NCI-H146 treated with DMSO at 0.1 percent for 48 hours (cell line): ENCODE measurements at regions not wholly inside any gene's neighbourhood (a gene's known extent, or its start where the extent isn't known, plus 50 kb on each side); places are given as distances from the start of the nearest gene placed in this dataset.
"Not testable (repeated sequence)": the region's sequence is repeated elsewhere in the genome, so short reads cannot be mapped to it uniquely, and the experiment has no call there.

Source experiments
- DNase-seq: peaks from one replicate; lab custom pipeline; 2025; ENCODE audit not compliant: unreplicated experiment; lab: John Stamatoyannopoulos, UW

DNA sequence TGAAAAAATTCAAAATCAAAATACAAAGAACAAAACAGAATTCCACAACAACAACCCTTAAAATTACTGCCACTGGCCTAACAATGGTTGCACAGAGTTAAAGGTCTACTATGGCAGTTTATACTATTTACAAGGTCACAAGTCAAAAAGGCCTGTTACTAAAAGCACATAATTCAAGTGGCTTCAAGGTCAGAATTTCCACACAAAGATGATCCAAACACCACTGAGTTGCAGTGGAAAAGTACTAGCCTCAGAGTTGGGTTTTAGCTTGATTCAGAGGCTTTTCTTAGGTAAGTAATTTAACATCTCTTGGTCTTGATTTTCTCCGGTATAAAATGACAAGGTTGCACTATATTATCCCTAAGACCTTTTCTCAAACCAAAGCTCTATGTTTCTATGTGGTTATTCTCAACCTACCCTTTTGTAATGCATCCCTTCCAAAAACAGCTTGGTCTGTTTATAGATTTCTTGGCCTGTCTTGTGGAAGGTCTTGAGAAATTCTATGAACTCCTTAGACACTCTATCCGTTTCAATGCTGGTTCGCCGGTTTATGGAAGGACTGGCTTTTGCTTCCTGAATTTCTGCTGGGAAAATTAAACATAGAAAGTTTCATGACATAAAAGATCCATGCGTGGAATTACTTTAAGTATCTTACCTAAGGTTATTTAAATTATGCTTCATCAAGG, 69.5 kb downstream of the MDH2 start:
- DNase-seq, result not testable (repeated sequence)

DNA sequence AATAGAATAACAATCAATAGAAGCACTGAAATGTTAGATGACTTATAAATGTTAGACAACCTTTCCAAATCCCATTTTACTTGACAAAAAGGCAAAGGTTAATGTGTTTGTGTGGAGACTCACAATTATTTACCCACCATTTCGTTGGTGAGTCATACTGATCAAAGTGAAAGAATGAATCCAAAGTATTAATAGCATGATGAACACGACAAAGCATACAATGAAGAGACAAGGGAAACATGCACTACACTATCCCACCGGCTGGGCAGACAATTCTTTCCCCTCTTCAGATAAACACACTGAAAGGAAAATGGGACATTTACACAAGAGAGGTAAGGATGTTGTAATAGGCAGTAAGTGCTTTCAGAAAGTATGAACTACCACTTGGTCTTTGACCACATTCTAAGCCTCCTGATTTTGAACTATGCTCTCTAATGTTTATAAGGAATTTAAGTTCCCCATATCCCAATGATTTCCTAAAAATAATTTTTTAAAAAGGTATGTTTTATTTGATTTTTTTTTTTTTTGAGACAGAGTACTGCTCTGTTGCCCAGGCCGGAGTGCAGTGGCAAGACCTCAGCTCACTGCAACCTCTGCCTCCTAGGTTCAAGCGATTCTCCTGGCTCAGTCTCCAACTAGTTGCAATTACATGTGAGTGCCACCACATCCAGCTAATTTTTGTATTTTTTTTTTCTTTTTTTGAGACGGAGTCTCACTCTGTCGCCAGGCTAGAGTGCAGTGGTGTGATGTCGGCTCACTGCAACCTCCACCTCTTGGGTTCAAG, 70.5 kb downstream of the MDH2 start:
- peak; percentile 45 for DNase-seq

DNA sequence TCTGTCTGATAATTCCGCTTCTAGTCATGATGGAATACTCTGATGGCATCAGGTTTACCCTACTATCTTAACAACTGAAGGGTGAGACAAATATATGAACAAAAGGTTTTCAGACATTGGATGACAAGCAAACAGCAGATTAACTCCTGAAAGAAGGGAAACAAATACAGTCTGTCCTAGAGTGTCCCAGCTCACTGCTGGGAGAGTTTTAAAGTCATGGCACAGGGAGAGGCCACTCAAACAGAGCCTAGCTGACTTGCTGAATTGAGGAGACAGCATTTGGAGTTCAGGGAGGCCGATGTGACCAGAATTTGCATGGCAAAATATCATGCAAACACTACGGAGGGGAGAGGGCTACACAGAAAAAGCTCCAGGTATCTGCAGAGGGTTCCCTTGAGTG, 73.1 kb downstream of the MDH2 start:
- DNase-seq, result peak; percentile 9

DNA sequence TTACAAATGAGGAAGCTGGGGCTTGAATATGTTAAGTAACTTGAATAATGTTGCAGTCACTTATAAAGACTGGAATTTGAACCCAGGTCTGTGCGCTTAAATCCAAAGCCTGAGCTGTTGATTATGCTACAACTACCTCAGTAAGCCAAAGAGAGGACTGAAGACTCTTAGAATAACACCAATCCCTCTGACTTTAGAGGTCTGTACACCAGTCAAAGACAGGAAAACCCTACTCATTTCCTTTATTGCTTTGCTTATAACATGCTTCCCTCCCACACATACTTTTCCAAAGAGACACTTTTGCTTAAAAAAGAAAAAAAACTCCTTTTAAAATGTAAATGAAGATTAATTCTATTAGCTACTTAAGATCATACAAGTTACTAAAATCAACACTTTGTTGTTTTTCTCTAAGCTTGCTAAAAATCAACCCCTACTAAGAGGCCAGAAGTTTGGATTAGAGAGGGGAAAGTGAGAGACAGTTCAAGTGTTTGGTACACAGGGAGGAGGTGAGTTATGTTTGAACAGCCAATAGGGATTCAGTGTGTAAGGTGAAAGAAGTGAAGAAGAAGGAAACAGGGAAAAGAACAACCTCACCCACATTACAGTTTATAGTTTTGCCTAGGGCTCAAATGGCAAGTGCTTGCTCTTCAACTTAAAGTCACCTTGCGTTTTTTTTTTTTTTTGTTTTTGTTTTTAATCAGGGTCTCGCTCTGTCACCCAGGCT, 74.8 kb downstream of the MDH2 start:
- no peak for DNase-seq

DNA sequence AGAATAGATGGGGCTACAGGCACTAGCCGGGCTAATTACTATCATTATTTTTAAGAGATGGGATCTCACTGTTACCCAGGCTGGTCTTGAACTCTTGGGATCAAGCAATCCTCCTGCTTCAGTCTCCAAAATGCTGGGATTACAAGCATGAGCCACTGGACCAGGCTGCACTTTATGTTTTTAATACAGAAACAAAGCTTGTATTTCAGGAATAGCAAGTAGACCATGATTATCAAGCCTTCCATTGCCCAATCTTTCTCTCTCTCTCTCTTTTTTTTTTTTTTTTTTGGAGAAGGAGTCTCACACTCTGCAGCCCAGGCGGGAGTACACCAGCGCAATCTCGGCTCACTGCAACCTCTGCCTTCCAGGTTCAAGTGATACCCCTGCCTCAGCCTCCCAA, 75.4 kb downstream of the MDH2 start:
- no peak for DNase-seq

DNA sequence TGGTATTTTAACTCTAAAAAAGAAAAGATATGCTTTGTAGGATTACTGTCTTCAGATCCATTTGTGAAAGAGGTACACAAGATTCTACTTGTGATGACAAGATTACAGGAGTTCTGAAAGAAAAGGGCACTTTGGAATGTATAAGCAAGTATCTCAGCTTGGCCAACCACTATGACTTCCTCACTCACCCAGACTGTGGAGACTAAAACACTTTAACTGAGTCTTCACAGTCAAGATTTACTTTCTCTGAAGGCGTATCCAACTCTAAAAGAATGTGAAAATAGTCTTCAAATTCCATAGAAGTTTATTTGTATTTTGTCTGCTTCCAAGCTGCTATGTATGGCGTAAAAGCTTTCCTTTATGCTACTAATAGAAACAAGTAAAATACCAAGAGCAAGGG, 76.1 kb upstream of the SRRM3 start:
- DNase-seq, result no peak

DNA sequence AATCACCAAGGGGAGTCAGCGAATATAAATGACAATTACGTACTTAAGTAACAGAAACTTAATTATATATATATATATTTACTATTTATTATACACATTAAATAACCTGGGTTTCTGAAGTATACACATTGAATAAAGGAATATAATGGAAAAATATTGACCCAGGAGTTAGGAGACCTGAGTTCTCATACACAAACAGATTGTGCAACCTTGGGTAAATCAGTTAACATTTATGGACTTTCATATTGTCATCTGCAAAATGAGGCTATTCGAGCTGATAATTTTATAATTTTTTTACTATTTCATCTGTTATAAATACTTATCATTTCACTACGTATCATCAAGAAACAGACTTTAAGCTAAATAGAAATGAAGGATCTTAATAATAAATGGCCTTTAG, 75.1 kb upstream of the SRRM3 start:
- DNase-seq, result no peak

DNA sequence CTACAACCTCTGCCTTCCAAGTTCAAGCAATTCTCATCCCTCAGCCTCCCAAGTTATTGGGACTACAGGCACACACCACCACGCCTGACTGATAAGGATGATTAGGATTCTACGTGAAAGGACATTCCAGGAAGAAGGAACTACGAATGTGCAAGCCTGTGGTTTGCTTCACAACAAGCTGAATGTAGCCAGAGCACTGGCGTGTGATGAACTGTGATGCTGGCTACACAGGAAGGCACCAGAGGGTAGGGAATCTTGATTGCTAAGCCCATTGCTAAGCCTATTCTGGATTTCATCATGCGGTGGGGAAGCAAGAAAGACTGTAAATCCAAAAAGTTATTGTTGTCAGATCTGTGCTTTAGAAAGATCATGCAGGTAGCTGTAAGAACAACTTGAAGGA, 72.3 kb upstream of the SRRM3 start:
- DNase-seq, result no peak

DNA sequence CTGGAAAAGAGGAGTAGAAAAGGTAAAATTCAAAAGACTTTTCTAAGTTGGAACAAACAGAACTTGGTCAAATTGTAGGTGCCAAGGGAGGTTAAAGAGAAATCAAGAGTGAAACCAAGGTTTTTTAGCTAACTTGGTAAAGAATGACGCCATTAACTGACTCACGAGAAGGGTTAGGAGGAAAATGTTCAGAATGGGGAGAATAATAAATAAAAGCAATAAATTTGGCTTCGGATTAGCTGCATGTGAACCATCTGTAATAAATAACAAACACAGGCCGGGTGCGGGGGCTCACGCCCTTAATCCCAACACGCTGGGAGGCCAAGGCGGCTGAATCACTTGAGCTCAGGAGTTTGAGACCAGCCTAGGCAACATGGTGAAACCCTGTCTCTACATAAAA, 71.9 kb upstream of the SRRM3 start:
- DNase-seq, result no peak

DNA sequence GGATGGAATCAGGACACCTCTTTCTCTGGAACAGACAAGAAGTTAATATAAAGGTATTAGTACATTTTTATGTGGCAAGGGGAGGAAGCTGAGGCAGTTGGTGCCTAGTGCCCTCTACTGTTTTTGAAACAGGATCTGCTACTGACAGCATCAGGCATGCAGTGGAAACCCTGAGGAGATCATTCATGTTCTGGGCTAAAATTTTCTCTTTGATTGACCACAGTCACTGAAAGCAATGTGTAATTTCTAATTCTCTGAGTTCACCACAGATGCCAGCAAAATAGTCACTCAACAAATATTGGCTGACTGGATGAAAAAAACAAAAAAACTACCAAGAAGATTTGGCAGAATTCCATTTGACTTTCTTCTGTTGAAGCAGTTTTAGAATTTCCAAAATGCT, 71.0 kb upstream of the SRRM3 start:
- DNase-seq, result not testable (repeated sequence)

DNA sequence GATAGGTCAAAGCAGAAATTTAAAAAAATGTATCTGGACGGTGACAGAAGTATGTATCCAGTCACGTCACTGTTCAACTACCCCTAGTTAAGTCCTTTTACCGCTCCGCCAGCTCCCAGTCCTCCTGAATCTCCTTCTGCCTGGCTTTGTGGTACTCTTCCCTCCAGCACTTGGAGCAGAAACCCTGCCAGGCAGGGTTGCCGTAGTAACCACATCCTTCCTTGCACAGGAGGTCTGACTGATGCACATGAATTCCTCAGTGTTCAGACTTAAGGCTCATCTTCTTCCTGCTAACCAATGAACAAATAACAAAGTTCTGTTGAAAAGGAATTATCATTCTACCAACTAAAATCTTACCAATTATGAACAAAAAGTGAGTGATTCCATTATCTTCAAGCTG, 69.8 kb upstream of the SRRM3 start:
- not testable (repeated sequence) for DNase-seq

DNA sequence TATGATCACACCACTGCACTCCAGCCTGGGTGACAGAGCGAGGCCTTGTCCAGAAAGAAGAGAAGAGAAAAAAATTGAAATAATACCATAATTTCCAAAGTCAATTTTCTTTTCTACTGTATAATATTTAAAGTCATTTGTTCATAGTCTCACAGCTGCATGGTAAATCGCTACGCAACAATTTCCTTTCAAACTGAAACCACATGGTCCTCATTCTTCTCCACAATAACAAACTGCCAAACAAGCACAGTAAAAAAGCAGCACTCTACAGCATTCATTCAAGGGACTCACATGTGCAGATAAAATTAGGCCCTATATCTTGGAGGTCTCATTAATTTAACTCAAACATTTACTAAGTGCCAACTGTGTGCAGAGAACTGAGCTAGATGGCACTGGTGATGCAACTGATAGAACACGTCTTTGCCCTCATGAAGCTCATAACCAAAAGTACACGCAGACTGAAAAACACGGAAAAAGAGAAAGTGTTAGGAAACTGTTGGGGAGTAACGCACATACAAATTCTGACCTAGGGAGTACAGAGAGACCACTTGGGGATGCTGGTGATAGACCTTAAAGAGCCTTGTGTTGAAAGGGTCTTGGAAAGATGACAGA, 68.4 kb upstream of the SRRM3 start:
- DNase-seq, result no peak

DNA sequence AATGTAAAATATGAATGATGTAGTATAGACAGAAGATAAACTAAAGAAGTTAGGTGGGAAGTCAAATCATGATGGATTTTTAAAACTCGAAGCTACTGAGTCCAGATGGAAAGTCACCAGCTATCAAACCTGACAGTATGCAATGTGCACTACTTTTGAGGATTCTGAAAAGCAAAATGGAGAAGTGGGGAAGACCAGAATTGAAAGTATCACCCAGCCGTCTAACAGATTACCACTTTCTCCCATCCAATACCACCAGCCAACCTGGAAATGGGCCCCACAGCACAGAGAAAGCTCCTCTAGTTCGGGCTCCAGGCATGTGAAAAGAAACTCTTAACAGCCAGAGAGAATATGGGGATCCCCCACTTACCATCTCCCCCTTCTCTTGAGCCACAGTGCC, 67.9 kb upstream of the SRRM3 start:
- DNase-seq, result no peak

DNA sequence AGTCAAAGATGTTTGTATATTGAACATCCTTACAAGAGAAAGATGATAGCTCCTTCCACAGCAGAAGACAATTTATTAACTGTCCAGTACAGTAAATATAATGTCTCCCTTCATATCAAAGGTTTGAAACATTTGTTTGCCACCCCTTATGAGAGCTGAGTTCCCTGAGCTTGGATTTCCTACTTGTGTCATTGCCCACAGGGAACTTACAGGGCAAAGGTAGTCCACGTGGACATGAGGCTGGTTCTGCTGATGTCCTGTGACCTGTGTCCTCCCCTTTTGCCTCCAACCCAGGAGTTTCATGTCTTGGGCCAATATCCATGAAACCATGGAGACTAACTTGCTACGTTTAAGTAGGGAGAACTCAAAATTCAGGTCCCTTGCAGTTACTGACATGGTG, 66.4 kb upstream of the SRRM3 start:
- DNase-seq, result not testable (repeated sequence)

DNA sequence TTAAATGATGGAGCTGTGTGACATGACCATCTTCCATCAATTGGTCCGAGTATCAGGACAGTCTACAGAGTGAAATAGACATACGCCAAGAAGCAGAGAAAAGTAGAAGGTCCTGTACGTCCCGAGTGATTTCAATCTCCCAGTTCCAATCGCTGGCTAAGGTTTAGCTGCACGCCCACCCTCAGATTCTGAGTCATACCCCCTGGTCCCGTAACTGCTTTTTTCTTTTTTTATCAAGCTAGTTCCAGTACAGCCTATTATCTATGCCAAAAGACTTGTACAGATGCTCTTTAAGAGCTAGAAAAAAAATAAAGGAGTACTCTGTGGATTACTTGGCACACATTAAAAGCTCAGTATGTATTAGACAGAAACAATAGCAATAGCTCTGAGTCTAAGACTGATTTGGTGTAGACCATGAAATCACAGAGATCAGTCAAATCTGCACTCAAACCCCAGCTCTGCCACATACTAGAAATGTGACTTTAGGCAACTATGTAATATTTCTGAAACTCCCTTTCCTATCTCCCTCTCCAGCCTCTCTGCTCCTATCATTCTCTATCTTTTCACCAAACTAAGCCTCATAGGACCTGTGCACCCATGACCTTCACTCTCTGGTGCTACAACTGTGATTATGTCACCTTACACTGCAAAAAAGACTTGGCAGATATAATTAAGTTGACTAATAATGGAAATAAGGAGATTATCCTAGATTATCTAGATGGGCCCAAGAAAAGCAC, 63.0 kb upstream of the SRRM3 start:
- DNase-seq, result not testable (repeated sequence)

DNA sequence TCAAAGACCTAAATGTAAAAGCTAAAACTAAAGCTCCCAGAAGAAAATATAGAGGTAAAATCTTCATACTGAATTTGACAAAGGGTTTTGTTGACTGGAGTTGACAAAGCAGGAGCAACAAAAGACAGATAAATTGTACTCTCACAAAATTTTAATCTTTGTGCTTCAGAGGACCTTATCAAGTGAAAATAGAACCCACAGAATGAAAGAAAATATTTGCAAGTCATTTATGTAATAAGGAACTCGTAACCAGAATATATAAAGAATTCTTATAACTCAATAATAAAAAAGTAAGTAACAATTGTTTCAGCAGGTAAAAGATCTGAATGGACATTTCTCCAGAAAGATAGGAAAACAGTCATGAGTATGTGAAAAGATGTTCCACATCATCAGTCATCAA, 62.0 kb upstream of the SRRM3 start:
- DNase-seq, result no peak

DNA sequence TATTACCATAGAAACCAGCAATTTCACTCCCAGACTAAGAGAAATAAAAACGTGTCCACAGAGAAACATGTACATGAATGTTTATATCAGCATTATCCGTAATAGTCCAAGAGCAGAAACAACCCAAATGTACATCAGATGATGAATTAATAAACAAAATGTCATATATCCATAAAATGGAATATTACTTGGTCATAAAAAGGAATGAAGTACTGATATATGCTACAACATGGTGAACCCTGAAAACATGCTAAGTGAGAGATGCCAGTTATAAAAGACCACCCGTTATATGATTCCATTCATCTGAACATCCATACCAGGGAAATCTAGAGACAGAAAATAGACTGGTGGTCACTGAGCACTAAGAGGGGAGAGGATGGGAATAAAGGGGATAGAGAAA, 61.4 kb upstream of the SRRM3 start:
- DNase-seq, result not testable (repeated sequence)

DNA sequence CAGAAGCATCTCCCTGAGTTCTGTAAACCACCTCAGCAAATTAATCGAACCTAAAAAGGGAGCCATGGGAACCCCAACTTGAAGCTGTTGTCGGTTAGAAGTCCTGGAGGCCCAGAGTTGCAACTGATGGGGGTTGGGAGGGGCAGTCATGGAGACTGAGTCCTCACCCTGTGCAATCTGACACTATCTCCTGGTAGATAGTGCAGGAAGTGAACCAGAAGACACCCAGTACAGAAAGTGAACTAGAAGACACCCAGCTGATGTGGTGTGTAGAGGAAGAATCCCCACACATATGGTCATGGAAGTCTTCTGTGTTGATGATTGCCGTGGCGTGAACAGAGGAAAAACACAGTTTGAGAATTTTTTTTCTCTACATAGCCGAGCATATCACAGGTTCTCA, 58.8 kb upstream of the SRRM3 start:
- DNase-seq, result no peak

DNA sequence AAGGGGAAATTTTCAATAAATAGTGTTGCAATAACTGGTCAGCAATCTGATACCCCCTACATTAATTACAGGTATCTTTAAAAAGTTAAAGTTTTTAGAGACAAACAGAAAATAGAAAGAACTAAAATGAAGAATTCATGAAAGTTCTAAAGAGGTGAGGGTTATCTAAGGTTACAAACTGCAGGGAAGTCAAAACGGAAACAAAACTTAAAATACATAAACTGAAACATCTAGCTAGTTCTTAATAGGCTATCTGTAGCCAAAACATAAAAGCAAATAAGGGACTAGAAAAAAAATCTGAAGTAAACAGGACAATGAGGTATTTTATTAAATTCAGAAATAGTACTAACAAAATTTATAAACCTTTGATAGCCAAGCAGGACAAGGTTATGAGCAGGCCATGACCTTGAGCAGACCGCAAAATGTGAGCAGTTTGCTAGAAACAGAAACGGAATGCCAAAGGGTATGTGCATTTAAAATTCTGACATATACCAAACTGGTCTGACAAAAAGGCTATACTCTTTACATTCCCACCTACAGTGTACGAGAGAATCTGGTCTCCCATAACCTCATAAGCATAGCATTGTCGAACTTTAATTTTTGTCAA, 56.9 kb upstream of the SRRM3 start:
- not testable (repeated sequence) for DNase-seq

DNA sequence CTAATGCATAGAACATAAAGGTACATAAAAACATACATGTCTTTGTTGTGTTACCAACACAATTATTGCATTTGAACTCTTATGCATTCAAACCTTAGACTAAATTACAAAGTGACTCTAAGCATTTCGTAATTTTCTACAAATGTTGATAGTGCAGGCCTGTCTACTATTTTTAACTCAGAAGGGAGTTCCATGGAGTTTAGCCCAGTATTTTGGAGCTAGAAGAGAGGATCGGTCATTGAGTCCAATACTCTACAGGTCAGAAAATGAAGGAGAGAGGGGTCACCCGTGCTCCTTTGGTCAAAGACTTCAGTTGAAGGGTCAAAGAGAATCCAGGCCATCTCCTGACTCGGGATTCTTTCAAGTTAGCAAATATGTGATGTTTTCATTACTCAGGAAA, 55.3 kb upstream of the SRRM3 start:
- no peak for DNase-seq

DNA sequence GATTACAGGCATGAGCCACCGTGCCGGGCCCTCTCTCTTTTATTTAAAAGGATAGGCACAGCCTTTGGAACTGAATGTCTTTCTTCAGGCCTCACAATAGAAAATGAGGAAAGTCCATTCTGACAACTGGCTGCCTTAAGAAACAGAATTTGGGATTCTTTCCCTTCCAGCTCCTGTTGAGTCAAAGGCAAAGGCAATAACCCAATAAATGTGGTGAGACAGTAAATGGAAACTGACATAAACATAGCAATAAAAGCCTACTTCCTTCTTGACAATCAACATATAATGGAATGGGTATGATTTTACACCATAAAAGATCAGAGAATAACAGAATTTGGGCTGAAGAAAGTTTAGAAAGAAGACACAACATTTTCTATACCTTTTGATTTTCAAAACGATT, 52.7 kb upstream of the SRRM3 start:
- not testable (repeated sequence) for DNase-seq
